Mammary epithelial cell (primary cell): ENCODE measurements at regions not wholly inside any gene's neighbourhood (a gene's known extent, or its start where the extent isn't known, plus 50 kb on each side); places are given as distances from the start of the nearest gene placed in this dataset.

Experiments used
- EZH2 ChIP-seq: IDR thresholded peaks from 2 replicates; pipeline ENCODE4 v1.6.1; 2012; ENCODE audit warnings: low read length, inconsistent platforms, borderline replicate concordance
- TF ChIP-seq, protein P1 (sequence below), 2 donors: IDR thresholded peaks in 1 of 2; conservative IDR thresholded peaks in 1 of 2; 2 replicates each; pipeline ENCODE4 v1.5.1; 2011 to 2012; ENCODE audit warnings: inconsistent platforms in 2 of 2, low read length in 2 of 2, mild to moderate bottlenecking in 2 of 2, control low read depth in 1 of 2, low read depth in 1 of 2; ENCODE audit not compliant: insufficient read depth in 1 of 2; ENCODE audit errors: extremely low read depth in 1 of 2

DNA sequence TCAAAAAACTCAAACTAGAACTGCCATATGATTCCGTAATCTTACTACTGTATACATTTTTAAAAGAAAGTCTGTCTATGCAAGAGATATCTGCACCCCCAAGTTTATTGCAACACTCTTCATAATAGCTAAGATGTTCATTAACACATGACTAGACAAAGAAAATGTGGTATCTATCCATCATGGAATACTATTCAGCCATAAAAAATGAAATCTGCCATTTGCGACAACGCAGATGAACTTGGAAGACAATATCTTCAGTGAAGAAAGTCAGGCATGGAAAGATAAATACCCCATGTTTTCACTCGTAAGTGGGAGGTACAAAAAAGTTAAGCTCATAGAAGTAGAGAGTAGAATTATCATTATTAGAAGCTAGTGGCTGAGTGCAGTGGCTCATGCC, 87.3 kb upstream of the DHRSX start:
- TF ChIP-seq, protein P1, sequence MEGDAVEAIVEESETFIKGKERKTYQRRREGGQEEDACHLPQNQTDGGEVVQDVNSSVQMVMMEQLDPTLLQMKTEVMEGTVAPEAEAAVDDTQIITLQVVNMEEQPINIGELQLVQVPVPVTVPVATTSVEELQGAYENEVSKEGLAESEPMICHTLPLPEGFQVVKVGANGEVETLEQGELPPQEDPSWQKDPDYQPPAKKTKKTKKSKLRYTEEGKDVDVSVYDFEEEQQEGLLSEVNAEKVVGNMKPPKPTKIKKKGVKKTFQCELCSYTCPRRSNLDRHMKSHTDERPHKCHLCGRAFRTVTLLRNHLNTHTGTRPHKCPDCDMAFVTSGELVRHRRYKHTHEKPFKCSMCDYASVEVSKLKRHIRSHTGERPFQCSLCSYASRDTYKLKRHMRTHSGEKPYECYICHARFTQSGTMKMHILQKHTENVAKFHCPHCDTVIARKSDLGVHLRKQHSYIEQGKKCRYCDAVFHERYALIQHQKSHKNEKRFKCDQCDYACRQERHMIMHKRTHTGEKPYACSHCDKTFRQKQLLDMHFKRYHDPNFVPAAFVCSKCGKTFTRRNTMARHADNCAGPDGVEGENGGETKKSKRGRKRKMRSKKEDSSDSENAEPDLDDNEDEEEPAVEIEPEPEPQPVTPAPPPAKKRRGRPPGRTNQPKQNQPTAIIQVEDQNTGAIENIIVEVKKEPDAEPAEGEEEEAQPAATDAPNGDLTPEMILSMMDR (conservative IDR thresholded peaks at IDR 0.05 in 1 of 2, IDR thresholded peaks at IDR 0.05 in 1 of 2; ENCODE audit: extremely low read depth in 1 of 2, insufficient read depth in 1 of 2, low read depth in 1 of 2, low read length in 2 of 2): no peak
- TF ChIP-seq EZH2: no peak
